ENCODE measurements at regions not wholly inside any gene's neighbourhood (a gene's known extent, or its start where the extent isn't known, plus 50 kb on each side); places are given as distances from the start of the nearest gene placed in this dataset.

DNA sequence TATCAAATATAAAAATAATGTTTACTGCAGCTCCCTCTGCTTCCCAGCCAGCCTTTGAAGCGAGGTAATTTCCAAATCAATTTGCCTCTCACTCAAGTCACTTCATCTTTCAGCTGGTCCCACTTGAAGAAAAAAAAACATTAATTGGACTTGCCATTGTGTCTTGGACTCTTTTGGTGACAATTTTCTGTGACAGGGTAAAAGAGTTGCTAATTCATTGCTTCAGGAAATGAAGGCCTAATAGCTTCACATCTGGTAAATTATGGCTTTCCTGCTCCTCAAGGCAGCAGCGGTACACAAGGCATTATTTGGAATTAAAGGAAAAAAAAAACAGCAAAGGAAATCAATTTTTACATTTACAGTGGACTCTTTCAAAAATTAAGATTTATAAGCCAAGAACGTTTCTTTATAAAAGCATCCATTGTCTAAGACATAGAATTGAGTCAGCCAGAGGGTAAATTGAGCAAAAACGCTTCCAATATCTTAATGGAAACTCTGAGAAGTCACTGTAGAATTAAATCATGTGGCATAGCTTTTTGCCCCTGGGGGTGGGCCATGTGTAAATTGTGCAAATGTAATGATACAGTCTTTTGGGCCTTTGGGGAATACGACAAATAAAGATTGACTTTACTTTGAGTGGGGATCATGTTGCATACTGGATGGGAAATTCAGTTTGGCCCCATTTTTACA is 102.5 kb downstream of the LYPLAL1 start:
- TF ChIP-seq, protein P1, sequence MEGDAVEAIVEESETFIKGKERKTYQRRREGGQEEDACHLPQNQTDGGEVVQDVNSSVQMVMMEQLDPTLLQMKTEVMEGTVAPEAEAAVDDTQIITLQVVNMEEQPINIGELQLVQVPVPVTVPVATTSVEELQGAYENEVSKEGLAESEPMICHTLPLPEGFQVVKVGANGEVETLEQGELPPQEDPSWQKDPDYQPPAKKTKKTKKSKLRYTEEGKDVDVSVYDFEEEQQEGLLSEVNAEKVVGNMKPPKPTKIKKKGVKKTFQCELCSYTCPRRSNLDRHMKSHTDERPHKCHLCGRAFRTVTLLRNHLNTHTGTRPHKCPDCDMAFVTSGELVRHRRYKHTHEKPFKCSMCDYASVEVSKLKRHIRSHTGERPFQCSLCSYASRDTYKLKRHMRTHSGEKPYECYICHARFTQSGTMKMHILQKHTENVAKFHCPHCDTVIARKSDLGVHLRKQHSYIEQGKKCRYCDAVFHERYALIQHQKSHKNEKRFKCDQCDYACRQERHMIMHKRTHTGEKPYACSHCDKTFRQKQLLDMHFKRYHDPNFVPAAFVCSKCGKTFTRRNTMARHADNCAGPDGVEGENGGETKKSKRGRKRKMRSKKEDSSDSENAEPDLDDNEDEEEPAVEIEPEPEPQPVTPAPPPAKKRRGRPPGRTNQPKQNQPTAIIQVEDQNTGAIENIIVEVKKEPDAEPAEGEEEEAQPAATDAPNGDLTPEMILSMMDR (IDR thresholded peaks at IDR 0.05): no peak
- TF ChIP-seq EP300 (IDR thresholded peaks at IDR 0.05) (no peak), POLR2A (IDR thresholded peaks at IDR 0.05) (no peak)
